GM12878 (cell line): ENCODE measurements at regions not wholly inside any gene's neighbourhood (a gene's known extent, or its start where the extent isn't known, plus 50 kb on each side); places are given as distances from the start of the nearest gene placed in this dataset.

ENCODE experiments used
- ATAC-seq: fragments of 200-7000 bp; cut with Tn5 transposase; 3 replicates; pipeline ENCODE4 v1.9.1; 2020; ENCODE audit warnings: mild to moderate bottlenecking, moderate library complexity
- BruUV-seq: library from RNA; stranded (reverse); fragments of 400-500 nt; replicated peaks from 2 replicates; lab custom pipeline; 2021; lab: Mats Ljungman, UMichigan
- CTCF ChIA-PET: fragments of 300-600 bp; sonication (Branson Sonifier 250); formaldehyde crosslinking; extraction: SDS; loops from one replicate; lab custom pipeline; 2021; ENCODE audit warnings: inconsistent platforms; lab: Yijun Ruan, JAX
- POLR2A ChIA-PET: fragments of 350-600 bp; formaldehyde crosslinking; extraction: SDS; loops from one replicate; lab custom pipeline; 2021; ENCODE audit warnings: inconsistent platforms; lab: Charles Lee
- RAD21 ChIA-PET: fragments of 300-600 bp; sonication (Branson Sonifier 250); formaldehyde crosslinking; loops from one replicate; lab custom pipeline; 2023; ENCODE audit warnings: antibody characterized with exemption; ENCODE audit not compliant: unreplicated experiment; lab: Charles Lee
- SMC1A ChIA-PET: fragments of 300-600 bp; sonication (Branson Sonifier 250); formaldehyde crosslinking; loops from one replicate; lab custom pipeline; 2023; ENCODE audit not compliant: unreplicated experiment, uncharacterized antibody; lab: Charles Lee
- DNase-seq: peaks from one replicate; pipeline ENCODE4 v3.0.0-alpha.2; 2011; ENCODE audit warnings: low read depth, low spot score
- FAIRE-seq: peaks from 3 replicates; lab custom pipeline; 2011; peaks lifted over from hg19 to GRCh38; lab: Jason Lieb, UNC
- H2AFZ ChIP-seq: 2 replicates; pipeline ENCODE4 v1.6.0; 2011; ENCODE audit warnings: low read depth, low read length, control low read depth; ENCODE audit not compliant: control insufficient read depth
- H3K27ac ChIP-seq: 2 replicates; pipeline ENCODE4 v1.5.1; 2011; ENCODE audit warnings: control low read depth; ENCODE audit not compliant: control insufficient read depth, insufficient read depth
- H3K27me3 ChIP-seq, 2 experiments: replicated peaks in 1 of 2; 2 replicates each; pipeline versions ENCODE4 v1.6.0 to v1.6.1; 2011; ENCODE audit warnings: low read length in 1 of 2; ENCODE audit not compliant: control insufficient read depth in 2 of 2, insufficient read depth in 2 of 2
- H3K36me3 ChIP-seq, 2 experiments: 2 replicates each; pipeline ENCODE4 v1.5.1; 2011; ENCODE audit warnings: low read length in 1 of 2; ENCODE audit not compliant: control insufficient read depth in 2 of 2, insufficient read depth in 2 of 2
- H3K4me1 ChIP-seq: 2 replicates; pipeline ENCODE4 v1.6.1; 2011; ENCODE audit warnings: mild to moderate bottlenecking, low read length, moderate library complexity, mixed read lengths; ENCODE audit not compliant: control insufficient read depth, insufficient read depth
- H3K4me2 ChIP-seq: 2 replicates; pipeline ENCODE4 v1.6.0; 2011; ENCODE audit warnings: control low read depth; ENCODE audit not compliant: control insufficient read depth, insufficient read depth
- H3K4me3 ChIP-seq: fragments of 200-600 bp; sonication (generic); 2 replicates; pipeline ENCODE4 v1.5.1; 2016
- H3K79me2 ChIP-seq: 2 replicates; pipeline ENCODE4 v1.6.0; 2011; ENCODE audit warnings: low read length; ENCODE audit not compliant: control insufficient read depth, insufficient read depth
- H3K9ac ChIP-seq: 2 replicates; pipeline ENCODE4 v1.8.0; 2011; ENCODE audit warnings: low read length, control low read depth, mixed read lengths; ENCODE audit not compliant: control insufficient read depth, insufficient read depth
- H3K9me3 ChIP-seq: replicated peaks from 3 replicates; pipeline ENCODE4 v1.5.1; 2011; ENCODE audit warnings: mild to moderate bottlenecking, low read length; ENCODE audit not compliant: control insufficient read depth, insufficient read depth
- H4K20me1 ChIP-seq: 2 replicates; pipeline ENCODE4 v1.6.0; 2011; ENCODE audit not compliant: control insufficient read depth, insufficient read depth
- ETV6 ChIP-seq, 2 experiments: fragments of 450-650 bp in 1 of 2; IDR thresholded peaks in 1 of 2; conservative IDR thresholded peaks in 1 of 2; 2 replicates each; pipeline ENCODE4 v1.6.1; 2014; ENCODE audit warnings: antibody characterized with exemption in 1 of 2, borderline replicate concordance in 1 of 2, low read depth in 1 of 2, mild to moderate bottlenecking in 1 of 2, moderate library complexity in 1 of 2
- JUND ChIP-seq: IDR thresholded peaks from 2 replicates; pipeline ENCODE4 v1.6.1; 2012; ENCODE audit warnings: low read depth, mild to moderate bottlenecking, low read length, improper control_type of control experiment, moderate library complexity
- MXI1 ChIP-seq: fragments of 150-350 bp; IDR thresholded peaks from 2 replicates; pipeline ENCODE4 v1.6.1; 2011; ENCODE audit warnings: low read depth, mild to moderate bottlenecking, inconsistent platforms, low read length, improper control_type of control experiment
- SP1 ChIP-seq: IDR thresholded peaks from one replicate; pipeline ENCODE4 v1.6.1; 2011; ENCODE audit warnings: low read depth, low read length
- TCF7 ChIP-seq: IDR thresholded peaks from 2 replicates; pipeline ENCODE4 v1.6.1; 2014; ENCODE audit warnings: antibody characterized with exemption, borderline replicate concordance
- WRNIP1 ChIP-seq: IDR thresholded peaks from 2 replicates; pipeline ENCODE4 v1.6.1; 2011; ENCODE audit warnings: low read depth, low read length, improper control_type of control experiment, borderline replicate concordance
- ZNF384 ChIP-seq: IDR thresholded peaks from 2 replicates; pipeline ENCODE4 v1.6.1; 2012; ENCODE audit warnings: low read depth, mild to moderate bottlenecking, low read length, improper control_type of control experiment, borderline replicate concordance
- whole genome bisulfite sequencing: methylation state at CpG from one replicate; pipeline ENCODE4 v1.1.6; 2016; ENCODE audit warnings: low lambda C conversion rate; ENCODE audit not compliant: insufficient replicate concordance, insufficient coverage; ENCODE audit errors: missing lambda C conversion rate; 5-methylcytosine and 5-hydroxymethylcytosine counted together
- in situ Hi-C: fragments of 300-500 bp; cut with MboI; formaldehyde crosslinking; loops from 9 replicates; pipeline ENCODE4 v1.14.3; 2018; ENCODE audit warnings: mixed read lengths
- intact Hi-C: fragments of 100-400 bp; cut with micrococcal nuclease; formaldehyde crosslinking; loops from one replicate; pipeline ENCODE4 v1.14.2; 2022; ENCODE audit not compliant: unreplicated experiment
- TF ChIP-seq, protein P1 (sequence below): IDR thresholded peaks from 2 replicates; pipeline ENCODE4 v1.6.1; 2012; ENCODE audit warnings: low read length, inconsistent platforms

DNA sequence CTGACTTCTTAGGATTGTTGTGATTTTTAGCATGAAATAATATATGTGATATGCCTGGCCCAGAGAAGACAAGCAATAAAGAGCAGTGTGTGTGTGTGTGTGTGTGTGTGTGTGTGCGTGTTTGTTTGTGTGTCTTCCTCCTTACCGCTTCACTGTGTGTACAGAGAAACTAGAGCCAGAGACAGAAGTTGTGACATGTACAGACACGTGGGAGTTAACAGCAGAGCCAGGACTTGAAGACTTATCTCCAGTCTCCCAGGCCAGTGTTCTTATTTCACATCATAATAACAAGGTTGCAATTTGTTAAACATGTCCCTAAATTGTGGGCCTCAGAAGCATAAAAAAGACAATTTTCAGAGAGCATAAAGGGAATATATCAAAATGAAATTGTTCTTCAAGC, 192.0 kb upstream of the JUN start:
- ChIA-PET POLR2A (interaction anchor here (0.6 kb wide), 1 partner anchor 115 kb away, joined by 3 read pairs; no protein-coding TSS in a partner anchor), CTCF (interaction anchor here (1.0 to 1.5 kb wide), 3 partner anchors 15 to 118 kb away, joined by 3 to 4 read pairs (median 3); no protein-coding TSS in a partner anchor), RAD21 (no interaction called here), SMC1A (interaction anchor here (1.5 kb wide), 1 partner anchor 19 kb away, joined by 4 read pairs; no protein-coding TSS in a partner anchor)
- no peak overlapping the region for H3K27ac ChIP-seq
- H3K9me3 ChIP-seq = no peaks in the 10 kb centered on the region
- H3K4me2 ChIP-seq = no peak overlapping the region
- no peak overlapping the region for H2AFZ ChIP-seq
- FAIRE-seq (no peak), ATAC-seq (no peak), DNase-seq (no peak)
- 86% methylated on average over 3 of the region's 3 CpGs for WGBS
- no peaks in the 10 kb centered on the region for H3K79me2 ChIP-seq
- BruUV-seq = no TSS peak
- H3K36me3 ChIP-seq = no peaks in the 10 kb centered on the region
- peaks cover 4% of the 10 kb centered on the region; the same call in 1 of the 2 replicates for H3K4me1 ChIP-seq
- H3K4me3 ChIP-seq = no peak overlapping the region
- no peaks in the 10 kb centered on the region for H4K20me1 ChIP-seq
- TF ChIP-seq JUND (no peak), ZNF384 (no peak), MXI1 (no peak), SP1 (no peak), WRNIP1 (no peak), TCF7 (no peak), ETV6 (conservative IDR thresholded peaks at IDR 0.05 in 1 of 2, IDR thresholded peaks at IDR 0.05 in 1 of 2; ENCODE audit: borderline replicate concordance in 1 of 2, low read depth in 1 of 2) (no peak)
- TF ChIP-seq, protein P1, sequence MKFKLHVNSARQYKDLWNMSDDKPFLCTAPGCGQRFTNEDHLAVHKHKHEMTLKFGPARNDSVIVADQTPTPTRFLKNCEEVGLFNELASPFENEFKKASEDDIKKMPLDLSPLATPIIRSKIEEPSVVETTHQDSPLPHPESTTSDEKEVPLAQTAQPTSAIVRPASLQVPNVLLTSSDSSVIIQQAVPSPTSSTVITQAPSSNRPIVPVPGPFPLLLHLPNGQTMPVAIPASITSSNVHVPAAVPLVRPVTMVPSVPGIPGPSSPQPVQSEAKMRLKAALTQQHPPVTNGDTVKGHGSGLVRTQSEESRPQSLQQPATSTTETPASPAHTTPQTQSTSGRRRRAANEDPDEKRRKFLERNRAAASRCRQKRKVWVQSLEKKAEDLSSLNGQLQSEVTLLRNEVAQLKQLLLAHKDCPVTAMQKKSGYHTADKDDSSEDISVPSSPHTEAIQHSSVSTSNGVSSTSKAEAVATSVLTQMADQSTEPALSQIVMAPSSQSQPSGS = no peak
- in situ Hi-C loops (no loop called here), intact Hi-C loops (no loop called here)
- no peaks in the 10 kb centered on the region for H3K27me3 ChIP-seq
- no peak overlapping the region for H3K9ac ChIP-seq
